MCF 10A (cell line): ENCODE measurements at regions not wholly inside any gene's neighbourhood (a gene's known extent, or its start where the extent isn't known, plus 50 kb on each side); places are given as distances from the start of the nearest gene placed in this dataset.
"Not testable (repeated sequence)": the region's sequence is repeated elsewhere in the genome, so short reads cannot be mapped to it uniquely, and the experiment has no call there.

Experiments
- BruUV-seq: library from RNA; stranded (reverse); fragments of 400-500 nt; replicated peaks from 2 replicates; lab custom pipeline; 2021; lab: Mats Ljungman, UMichigan
- CTCF ChIA-PET: fragments of 300-600 bp; sonication (Branson Sonifier 250); formaldehyde crosslinking; extraction: SDS; loops from one replicate; lab custom pipeline; 2021; ENCODE audit warnings: antibody characterized with exemption, inconsistent platforms; lab: Yijun Ruan, JAX
- POLR2A ChIA-PET: fragments of 300-600, 350-650 bp; sonication (Branson Sonifier 250); formaldehyde crosslinking; extraction: SDS; loops from one replicate; lab custom pipeline; 2020; ENCODE audit warnings: antibody characterized with exemption, inconsistent platforms; lab: Yijun Ruan, JAX
- DNase-seq: peaks from one replicate; pipeline ENCODE4 v3.0.0-alpha.2; 2018; ENCODE audit not compliant: unreplicated experiment
- H3K27ac Mint-ChIP-seq: one replicate; pipeline ENCODE4 v1.8.0; 2022; ENCODE audit warnings: mild to moderate bottlenecking, low read depth, mixed read lengths; ENCODE audit not compliant: unreplicated experiment
- H3K27me3 Mint-ChIP-seq: one replicate; pipeline ENCODE4 v1.8.0; 2022; ENCODE audit warnings: mixed read lengths; ENCODE audit not compliant: insufficient read depth, unreplicated experiment
- H3K36me3 Mint-ChIP-seq: one replicate; pipeline ENCODE4 v1.8.0; 2022; ENCODE audit warnings: mild to moderate bottlenecking, moderate library complexity, mixed read lengths; ENCODE audit not compliant: insufficient read depth, unreplicated experiment
- H3K4me1 Mint-ChIP-seq: one replicate; pipeline ENCODE4 v1.8.0; 2022; ENCODE audit warnings: mixed read lengths; ENCODE audit not compliant: insufficient read depth, unreplicated experiment
- H3K4me3 Mint-ChIP-seq: one replicate; pipeline ENCODE4 v1.8.0; 2022; ENCODE audit warnings: mild to moderate bottlenecking, moderate library complexity, mixed read lengths; ENCODE audit not compliant: unreplicated experiment
- H3K9me3 Mint-ChIP-seq: one replicate; pipeline ENCODE4 v1.8.0; 2022; ENCODE audit warnings: mixed read lengths; ENCODE audit not compliant: unreplicated experiment
- intact Hi-C: fragments of 100-400 bp; cut with micrococcal nuclease; formaldehyde crosslinking; loops from 2 replicates; pipeline ENCODE4 v1.14.1; 2022
- TF ChIP-seq, protein P1 (sequence below): fragments of 200-600 bp; IDR thresholded peaks from one replicate; pipeline ENCODE4 v1.8.0; 2022; ENCODE audit warnings: antibody characterized with exemption, mild to moderate bottlenecking; ENCODE audit not compliant: unreplicated experiment

DNA sequence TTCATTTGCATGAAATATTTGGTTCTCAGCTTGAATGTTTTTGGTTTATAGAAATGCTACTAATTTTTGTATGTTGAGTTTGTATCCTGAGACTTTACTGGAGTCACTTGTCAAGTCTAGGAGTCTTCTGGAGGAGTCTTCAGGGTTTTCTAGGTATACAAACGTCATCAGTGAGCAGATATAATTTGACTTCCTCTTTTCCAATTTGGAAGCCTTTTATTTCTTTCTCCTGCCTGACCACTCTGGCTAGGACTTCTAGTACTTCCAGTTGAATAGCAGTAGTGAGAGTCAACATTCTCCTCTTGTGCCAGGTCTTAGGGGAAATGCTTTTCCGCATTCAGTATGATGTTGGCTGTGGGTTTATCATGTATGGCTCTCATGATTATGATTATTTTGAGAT is 55.4 kb upstream of the THUMPD2 start:
- no peaks in the 10 kb centered on the region for H3K36me3 Mint-ChIP-seq
- H3K4me1 Mint-ChIP-seq: no peaks in the 10 kb centered on the region
- no peaks in the 10 kb centered on the region for H3K9me3 Mint-ChIP-seq
- H3K4me3 Mint-ChIP-seq: no peak overlapping the region
- ChIA-PET CTCF (no interaction called here), POLR2A (no interaction called here)
- no peaks in the 10 kb centered on the region for H3K27me3 Mint-ChIP-seq
- TF ChIP-seq, protein P1, sequence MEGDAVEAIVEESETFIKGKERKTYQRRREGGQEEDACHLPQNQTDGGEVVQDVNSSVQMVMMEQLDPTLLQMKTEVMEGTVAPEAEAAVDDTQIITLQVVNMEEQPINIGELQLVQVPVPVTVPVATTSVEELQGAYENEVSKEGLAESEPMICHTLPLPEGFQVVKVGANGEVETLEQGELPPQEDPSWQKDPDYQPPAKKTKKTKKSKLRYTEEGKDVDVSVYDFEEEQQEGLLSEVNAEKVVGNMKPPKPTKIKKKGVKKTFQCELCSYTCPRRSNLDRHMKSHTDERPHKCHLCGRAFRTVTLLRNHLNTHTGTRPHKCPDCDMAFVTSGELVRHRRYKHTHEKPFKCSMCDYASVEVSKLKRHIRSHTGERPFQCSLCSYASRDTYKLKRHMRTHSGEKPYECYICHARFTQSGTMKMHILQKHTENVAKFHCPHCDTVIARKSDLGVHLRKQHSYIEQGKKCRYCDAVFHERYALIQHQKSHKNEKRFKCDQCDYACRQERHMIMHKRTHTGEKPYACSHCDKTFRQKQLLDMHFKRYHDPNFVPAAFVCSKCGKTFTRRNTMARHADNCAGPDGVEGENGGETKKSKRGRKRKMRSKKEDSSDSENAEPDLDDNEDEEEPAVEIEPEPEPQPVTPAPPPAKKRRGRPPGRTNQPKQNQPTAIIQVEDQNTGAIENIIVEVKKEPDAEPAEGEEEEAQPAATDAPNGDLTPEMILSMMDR: no peak
- intact Hi-C loops: no loop called here
- BruUV-seq: no TSS peak
- DNase-seq: no peak
- H3K27ac Mint-ChIP-seq: no peak overlapping the region

- H3K9me3 Mint-ChIP-seq, H3K4me3 Mint-ChIP-seq, H3K36me3 Mint-ChIP-seq, H3K4me1 Mint-ChIP-seq, BruUV-seq, H3K27me3 Mint-ChIP-seq, intact Hi-C loops, H3K27ac Mint-ChIP-seq, DNase-seq, POLR2A ChIA-PET: not testable (repeated sequence)
- CTCF ChIA-PET: interaction anchor here (1.1 kb wide), 1 partner anchor 83 kb away, joined by 3 read pairs; no protein-coding TSS in a partner anchor
Observed at GRCh38 chr2:39830610-39831009, 51.6 kb upstream of the THUMPD2 start.
